ENCODE measurements at regions not wholly inside any gene's neighbourhood (a gene's known extent, or its start where the extent isn't known, plus 50 kb on each side); places are given as distances from the start of the nearest gene placed in this dataset.

DNA sequence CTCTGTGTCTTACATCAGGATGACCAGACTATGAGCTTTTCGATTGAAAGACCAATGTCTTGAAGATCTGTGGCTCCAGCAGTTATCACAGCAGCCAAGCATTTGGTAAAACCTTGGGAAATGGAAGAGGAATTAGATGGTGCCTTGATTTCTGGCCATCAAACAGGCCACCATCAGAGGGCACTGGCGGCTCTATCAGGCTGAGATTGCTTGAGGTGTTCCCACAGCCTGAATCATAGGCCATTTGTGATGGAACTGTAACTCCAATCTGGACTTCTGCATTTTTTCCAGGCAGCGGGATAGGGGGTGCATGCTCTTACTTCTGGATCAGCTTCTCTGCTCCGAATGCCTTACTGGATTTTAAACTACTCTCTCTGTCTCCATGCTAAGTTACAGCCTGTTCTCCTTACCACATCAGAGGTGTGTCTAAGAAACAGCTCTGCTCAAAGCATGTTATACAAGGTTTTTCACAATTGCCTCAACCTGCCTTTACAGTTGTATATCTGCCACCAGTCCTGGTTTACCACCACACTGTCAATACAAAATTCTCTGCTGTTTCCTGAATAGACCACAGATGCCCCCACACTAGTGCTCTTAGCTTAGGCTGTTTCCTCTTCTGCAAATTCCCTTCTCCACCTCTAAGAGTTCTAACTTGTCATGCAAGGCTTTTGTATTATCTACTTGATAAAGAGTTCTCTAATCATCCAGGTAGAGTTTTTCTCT is 180.9 kb downstream of the PTGER3 start:
- ATAC-seq: peak; percentile 71; the same call in 1 of the 2 replicates
- TF ChIP-seq ZNF396 (CRISPR knock-in tag; IDR thresholded peaks at IDR 0.05; ENCODE audit: borderline replicate concordance) (no peak), SP1 (CRISPR knock-in tag; conservative IDR thresholded peaks at IDR 0.05) (no peak), ZNF416 (CRISPR knock-in tag; IDR thresholded peaks at IDR 0.05) (no peak), ZNF263 (CRISPR knock-in tag; IDR thresholded peaks at IDR 0.05; ENCODE audit: low read depth) (no peak), MXD4 (CRISPR knock-in tag; IDR thresholded peaks at IDR 0.05; ENCODE audit: borderline replicate concordance) (no peak), NFE2L1 (CRISPR knock-in tag; IDR thresholded peaks at IDR 0.05) (no peak), SMAD3 (CRISPR knock-in tag; IDR thresholded peaks at IDR 0.05; ENCODE audit: borderline replicate concordance) (no peak), TP53 (CRISPR knock-in tag; IDR thresholded peaks at IDR 0.05) (no peak)
- TF ChIP-seq, protein P1, sequence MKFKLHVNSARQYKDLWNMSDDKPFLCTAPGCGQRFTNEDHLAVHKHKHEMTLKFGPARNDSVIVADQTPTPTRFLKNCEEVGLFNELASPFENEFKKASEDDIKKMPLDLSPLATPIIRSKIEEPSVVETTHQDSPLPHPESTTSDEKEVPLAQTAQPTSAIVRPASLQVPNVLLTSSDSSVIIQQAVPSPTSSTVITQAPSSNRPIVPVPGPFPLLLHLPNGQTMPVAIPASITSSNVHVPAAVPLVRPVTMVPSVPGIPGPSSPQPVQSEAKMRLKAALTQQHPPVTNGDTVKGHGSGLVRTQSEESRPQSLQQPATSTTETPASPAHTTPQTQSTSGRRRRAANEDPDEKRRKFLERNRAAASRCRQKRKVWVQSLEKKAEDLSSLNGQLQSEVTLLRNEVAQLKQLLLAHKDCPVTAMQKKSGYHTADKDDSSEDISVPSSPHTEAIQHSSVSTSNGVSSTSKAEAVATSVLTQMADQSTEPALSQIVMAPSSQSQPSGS (CRISPR knock-in tag; IDR thresholded peaks at IDR 0.05; ENCODE audit: borderline replicate concordance, low read depth): no peak
- TF ChIP-seq, protein P2, sequence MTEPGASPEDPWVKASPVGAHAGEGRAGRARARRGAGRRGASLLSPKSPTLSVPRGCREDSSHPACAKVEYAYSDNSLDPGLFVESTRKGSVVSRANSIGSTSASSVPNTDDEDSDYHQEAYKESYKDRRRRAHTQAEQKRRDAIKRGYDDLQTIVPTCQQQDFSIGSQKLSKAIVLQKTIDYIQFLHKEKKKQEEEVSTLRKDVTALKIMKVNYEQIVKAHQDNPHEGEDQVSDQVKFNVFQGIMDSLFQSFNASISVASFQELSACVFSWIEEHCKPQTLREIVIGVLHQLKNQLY (CRISPR knock-in tag; IDR thresholded peaks at IDR 0.05): no peak
- TF ChIP-seq, protein P3, sequence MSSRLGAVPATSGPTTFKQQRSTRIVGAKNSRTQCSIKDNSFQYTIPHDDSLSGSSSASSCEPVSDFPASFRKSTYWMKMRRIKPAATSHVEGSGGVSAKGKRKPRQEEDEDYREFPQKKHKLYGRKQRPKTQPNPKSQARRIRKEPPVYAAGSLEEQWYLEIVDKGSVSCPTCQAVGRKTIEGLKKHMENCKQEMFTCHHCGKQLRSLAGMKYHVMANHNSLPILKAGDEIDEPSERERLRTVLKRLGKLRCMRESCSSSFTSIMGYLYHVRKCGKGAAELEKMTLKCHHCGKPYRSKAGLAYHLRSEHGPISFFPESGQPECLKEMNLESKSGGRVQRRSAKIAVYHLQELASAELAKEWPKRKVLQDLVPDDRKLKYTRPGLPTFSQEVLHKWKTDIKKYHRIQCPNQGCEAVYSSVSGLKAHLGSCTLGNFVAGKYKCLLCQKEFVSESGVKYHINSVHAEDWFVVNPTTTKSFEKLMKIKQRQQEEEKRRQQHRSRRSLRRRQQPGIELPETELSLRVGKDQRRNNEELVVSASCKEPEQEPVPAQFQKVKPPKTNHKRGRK (CRISPR knock-in tag; IDR thresholded peaks at IDR 0.05; ENCODE audit: borderline replicate concordance): no peak
- TF ChIP-seq, protein P4, sequence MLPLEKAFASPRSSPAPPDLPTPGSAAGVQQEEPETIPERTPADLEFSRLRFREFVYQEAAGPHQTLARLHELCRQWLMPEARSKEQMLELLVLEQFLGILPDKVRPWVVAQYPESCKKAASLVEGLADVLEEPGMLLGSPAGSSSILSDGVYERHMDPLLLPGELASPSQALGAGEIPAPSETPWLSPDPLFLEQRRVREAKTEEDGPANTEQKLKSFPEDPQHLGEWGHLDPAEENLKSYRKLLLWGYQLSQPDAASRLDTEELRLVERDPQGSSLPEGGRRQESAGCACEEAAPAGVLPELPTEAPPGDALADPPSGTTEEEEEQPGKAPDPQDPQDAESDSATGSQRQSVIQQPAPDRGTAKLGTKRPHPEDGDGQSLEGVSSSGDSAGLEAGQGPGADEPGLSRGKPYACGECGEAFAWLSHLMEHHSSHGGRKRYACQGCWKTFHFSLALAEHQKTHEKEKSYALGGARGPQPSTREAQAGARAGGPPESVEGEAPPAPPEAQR (CRISPR knock-in tag; IDR thresholded peaks at IDR 0.05): no peak
- TF ChIP-seq, protein P5, sequence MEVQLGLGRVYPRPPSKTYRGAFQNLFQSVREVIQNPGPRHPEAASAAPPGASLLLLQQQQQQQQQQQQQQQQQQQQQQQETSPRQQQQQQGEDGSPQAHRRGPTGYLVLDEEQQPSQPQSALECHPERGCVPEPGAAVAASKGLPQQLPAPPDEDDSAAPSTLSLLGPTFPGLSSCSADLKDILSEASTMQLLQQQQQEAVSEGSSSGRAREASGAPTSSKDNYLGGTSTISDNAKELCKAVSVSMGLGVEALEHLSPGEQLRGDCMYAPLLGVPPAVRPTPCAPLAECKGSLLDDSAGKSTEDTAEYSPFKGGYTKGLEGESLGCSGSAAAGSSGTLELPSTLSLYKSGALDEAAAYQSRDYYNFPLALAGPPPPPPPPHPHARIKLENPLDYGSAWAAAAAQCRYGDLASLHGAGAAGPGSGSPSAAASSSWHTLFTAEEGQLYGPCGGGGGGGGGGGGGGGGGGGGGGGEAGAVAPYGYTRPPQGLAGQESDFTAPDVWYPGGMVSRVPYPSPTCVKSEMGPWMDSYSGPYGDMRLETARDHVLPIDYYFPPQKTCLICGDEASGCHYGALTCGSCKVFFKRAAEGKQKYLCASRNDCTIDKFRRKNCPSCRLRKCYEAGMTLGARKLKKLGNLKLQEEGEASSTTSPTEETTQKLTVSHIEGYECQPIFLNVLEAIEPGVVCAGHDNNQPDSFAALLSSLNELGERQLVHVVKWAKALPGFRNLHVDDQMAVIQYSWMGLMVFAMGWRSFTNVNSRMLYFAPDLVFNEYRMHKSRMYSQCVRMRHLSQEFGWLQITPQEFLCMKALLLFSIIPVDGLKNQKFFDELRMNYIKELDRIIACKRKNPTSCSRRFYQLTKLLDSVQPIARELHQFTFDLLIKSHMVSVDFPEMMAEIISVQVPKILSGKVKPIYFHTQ (CRISPR knock-in tag; IDR thresholded peaks at IDR 0.05): no peak
- TF ChIP-seq, protein P6, sequence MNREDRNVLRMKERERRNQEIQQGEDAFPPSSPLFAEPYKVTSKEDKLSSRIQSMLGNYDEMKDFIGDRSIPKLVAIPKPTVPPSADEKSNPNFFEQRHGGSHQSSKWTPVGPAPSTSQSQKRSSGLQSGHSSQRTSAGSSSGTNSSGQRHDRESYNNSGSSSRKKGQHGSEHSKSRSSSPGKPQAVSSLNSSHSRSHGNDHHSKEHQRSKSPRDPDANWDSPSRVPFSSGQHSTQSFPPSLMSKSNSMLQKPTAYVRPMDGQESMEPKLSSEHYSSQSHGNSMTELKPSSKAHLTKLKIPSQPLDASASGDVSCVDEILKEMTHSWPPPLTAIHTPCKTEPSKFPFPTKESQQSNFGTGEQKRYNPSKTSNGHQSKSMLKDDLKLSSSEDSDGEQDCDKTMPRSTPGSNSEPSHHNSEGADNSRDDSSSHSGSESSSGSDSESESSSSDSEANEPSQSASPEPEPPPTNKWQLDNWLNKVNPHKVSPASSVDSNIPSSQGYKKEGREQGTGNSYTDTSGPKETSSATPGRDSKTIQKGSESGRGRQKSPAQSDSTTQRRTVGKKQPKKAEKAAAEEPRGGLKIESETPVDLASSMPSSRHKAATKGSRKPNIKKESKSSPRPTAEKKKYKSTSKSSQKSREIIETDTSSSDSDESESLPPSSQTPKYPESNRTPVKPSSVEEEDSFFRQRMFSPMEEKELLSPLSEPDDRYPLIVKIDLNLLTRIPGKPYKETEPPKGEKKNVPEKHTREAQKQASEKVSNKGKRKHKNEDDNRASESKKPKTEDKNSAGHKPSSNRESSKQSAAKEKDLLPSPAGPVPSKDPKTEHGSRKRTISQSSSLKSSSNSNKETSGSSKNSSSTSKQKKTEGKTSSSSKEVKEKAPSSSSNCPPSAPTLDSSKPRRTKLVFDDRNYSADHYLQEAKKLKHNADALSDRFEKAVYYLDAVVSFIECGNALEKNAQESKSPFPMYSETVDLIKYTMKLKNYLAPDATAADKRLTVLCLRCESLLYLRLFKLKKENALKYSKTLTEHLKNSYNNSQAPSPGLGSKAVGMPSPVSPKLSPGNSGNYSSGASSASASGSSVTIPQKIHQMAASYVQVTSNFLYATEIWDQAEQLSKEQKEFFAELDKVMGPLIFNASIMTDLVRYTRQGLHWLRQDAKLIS (CRISPR knock-in tag; IDR thresholded peaks at IDR 0.05; ENCODE audit: borderline replicate concordance): no peak
- TF ChIP-seq, protein P7, sequence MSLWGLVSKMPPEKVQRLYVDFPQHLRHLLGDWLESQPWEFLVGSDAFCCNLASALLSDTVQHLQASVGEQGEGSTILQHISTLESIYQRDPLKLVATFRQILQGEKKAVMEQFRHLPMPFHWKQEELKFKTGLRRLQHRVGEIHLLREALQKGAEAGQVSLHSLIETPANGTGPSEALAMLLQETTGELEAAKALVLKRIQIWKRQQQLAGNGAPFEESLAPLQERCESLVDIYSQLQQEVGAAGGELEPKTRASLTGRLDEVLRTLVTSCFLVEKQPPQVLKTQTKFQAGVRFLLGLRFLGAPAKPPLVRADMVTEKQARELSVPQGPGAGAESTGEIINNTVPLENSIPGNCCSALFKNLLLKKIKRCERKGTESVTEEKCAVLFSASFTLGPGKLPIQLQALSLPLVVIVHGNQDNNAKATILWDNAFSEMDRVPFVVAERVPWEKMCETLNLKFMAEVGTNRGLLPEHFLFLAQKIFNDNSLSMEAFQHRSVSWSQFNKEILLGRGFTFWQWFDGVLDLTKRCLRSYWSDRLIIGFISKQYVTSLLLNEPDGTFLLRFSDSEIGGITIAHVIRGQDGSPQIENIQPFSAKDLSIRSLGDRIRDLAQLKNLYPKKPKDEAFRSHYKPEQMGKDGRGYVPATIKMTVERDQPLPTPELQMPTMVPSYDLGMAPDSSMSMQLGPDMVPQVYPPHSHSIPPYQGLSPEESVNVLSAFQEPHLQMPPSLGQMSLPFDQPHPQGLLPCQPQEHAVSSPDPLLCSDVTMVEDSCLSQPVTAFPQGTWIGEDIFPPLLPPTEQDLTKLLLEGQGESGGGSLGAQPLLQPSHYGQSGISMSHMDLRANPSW (CRISPR knock-in tag; conservative IDR thresholded peaks at IDR 0.05; ENCODE audit: low read depth): no peak
- TF ChIP-seq, protein P8, sequence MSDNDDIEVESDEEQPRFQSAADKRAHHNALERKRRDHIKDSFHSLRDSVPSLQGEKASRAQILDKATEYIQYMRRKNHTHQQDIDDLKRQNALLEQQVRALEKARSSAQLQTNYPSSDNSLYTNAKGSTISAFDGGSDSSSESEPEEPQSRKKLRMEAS (CRISPR knock-in tag; IDR thresholded peaks at IDR 0.05): no peak
- ChIA-PET POLR2A (no interaction called here), CTCF (no interaction called here)
- Mint-ChIP-seq H3K27me3 (ENCODE audit: low read depth) (no peaks in the 10 kb centered on the region), H3K9me3 (peaks cover 20% of the 10 kb centered on the region), H3K36me3 (peaks cover 3% of the 10 kb centered on the region; the same call in 1 of the 2 replicates), H3K4me1 (peaks cover 4% of the 10 kb centered on the region; the same call in 1 of the 2 replicates), H3K4me3 (no peak overlapping the region), H3K27ac (no peak overlapping the region)
- DNase-seq (ENCODE audit: low spot score): peak; percentile 23

Measured in WTC11 (cell line).